ENCODE measurements at regions not wholly inside any gene's neighbourhood (a gene's known extent, or its start where the extent isn't known, plus 50 kb on each side); places are given as distances from the start of the nearest gene placed in this dataset.

- WGBS = 78% methylated on average over 4 of the region's 4 CpGs
- Histone ChIP-seq H3K4me1 (ENCODE audit: control insufficient read depth in 2 of 2, insufficient read depth in 2 of 2, low read length in 2 of 2) (no peaks in the 10 kb centered on the region), H3K27me3 (ENCODE audit: control insufficient read depth in 2 of 2, insufficient read depth in 1 of 2, low read length in 1 of 2) (no peaks in the 10 kb centered on the region), H3K27ac (ENCODE audit: low read depth in 1 of 2, low read length in 1 of 2) (no peak overlapping the region), H3K4me3 (ENCODE audit: low read length in 2 of 2) (no peak overlapping the region), H3K36me3 (ENCODE audit: control insufficient read depth in 2 of 2, insufficient read depth in 2 of 2, low read length in 1 of 2) (no peaks in the 10 kb centered on the region), H3K9me3 (ENCODE audit: control insufficient read depth in 2 of 2, insufficient read depth in 1 of 2, low read length in 1 of 2) (no peaks in the 10 kb centered on the region)
- no peak for DNase-seq (ENCODE audit: low read depth in 6 of 9, low spot score in 9 of 9)
These were observed 197.1 kb upstream of the PCSK2 start for GRCh38 chr20:17029698-17030097.

- Histone ChIP-seq H3K27ac (ENCODE audit: low read depth in 1 of 2, low read length in 1 of 2) (no peak overlapping the region), H3K4me1 (ENCODE audit: control insufficient read depth in 2 of 2, insufficient read depth in 2 of 2, low read length in 2 of 2) (no peaks in the 10 kb centered on the region), H3K4me3 (ENCODE audit: low read length in 2 of 2) (no peak overlapping the region), H3K36me3 (ENCODE audit: control insufficient read depth in 2 of 2, insufficient read depth in 2 of 2, low read length in 1 of 2) (no peaks in the 10 kb centered on the region), H3K9me3 (ENCODE audit: control insufficient read depth in 2 of 2, insufficient read depth in 1 of 2, low read length in 1 of 2) (no peaks in the 10 kb centered on the region), H3K27me3 (ENCODE audit: control insufficient read depth in 2 of 2, insufficient read depth in 1 of 2, low read length in 1 of 2) (no peaks in the 10 kb centered on the region)
- WGBS = 68% methylated on average over 1 of the region's 1 CpG
- DNase-seq (ENCODE audit: low read depth in 6 of 9, low spot score in 9 of 9) = no peak
These were observed 190.3 kb upstream of the PCSK2 start for GRCh38 chr20:17036541-17036940.

- no peak for DNase-seq (ENCODE audit: low read depth in 6 of 9, low spot score in 9 of 9)
- WGBS = 91% methylated on average over 1 of the region's 1 CpG
- no peaks in the 10 kb centered on the region for H3K27me3 ChIP-seq (ENCODE audit: control insufficient read depth in 2 of 2, insufficient read depth in 1 of 2, low read length in 1 of 2)
- no peaks in the 10 kb centered on the region for H3K36me3 ChIP-seq (ENCODE audit: control insufficient read depth in 2 of 2, insufficient read depth in 2 of 2, low read length in 1 of 2)
- no peak overlapping the region for H3K4me3 ChIP-seq (ENCODE audit: low read length in 2 of 2)
- no peak overlapping the region for H3K27ac ChIP-seq (ENCODE audit: low read depth in 1 of 2, low read length in 1 of 2)
- no peaks in the 10 kb centered on the region for H3K4me1 ChIP-seq (ENCODE audit: control insufficient read depth in 2 of 2, insufficient read depth in 2 of 2, low read length in 2 of 2)
- H3K9me3 ChIP-seq (ENCODE audit: control insufficient read depth in 2 of 2, insufficient read depth in 1 of 2, low read length in 1 of 2) = no peaks in the 10 kb centered on the region
These were observed 184.7 kb upstream of the PCSK2 start for GRCh38 chr20:17042122-17042521.

GRCh38 chr20:17043323-17043722 is 183.5 kb upstream of the PCSK2 start:
- no peaks in the 10 kb centered on the region for H3K4me1 ChIP-seq (ENCODE audit: control insufficient read depth in 2 of 2, insufficient read depth in 2 of 2, low read length in 2 of 2)
- no peaks in the 10 kb centered on the region for H3K27me3 ChIP-seq (ENCODE audit: control insufficient read depth in 2 of 2, insufficient read depth in 1 of 2, low read length in 1 of 2)
- no peak for DNase-seq (ENCODE audit: low read depth in 6 of 9, low spot score in 9 of 9)
- H3K9me3 ChIP-seq (ENCODE audit: control insufficient read depth in 2 of 2, insufficient read depth in 1 of 2, low read length in 1 of 2) = no peaks in the 10 kb centered on the region
- no peak overlapping the region for H3K4me3 ChIP-seq (ENCODE audit: low read length in 2 of 2)
- no peak overlapping the region for H3K27ac ChIP-seq (ENCODE audit: low read depth in 1 of 2, low read length in 1 of 2)
- 94% methylated on average over 5 of the region's 5 CpGs for WGBS
- H3K36me3 ChIP-seq (ENCODE audit: control insufficient read depth in 2 of 2, insufficient read depth in 2 of 2, low read length in 1 of 2) = no peaks in the 10 kb centered on the region

- H3K27me3 ChIP-seq (ENCODE audit: control insufficient read depth in 2 of 2, insufficient read depth in 1 of 2, low read length in 1 of 2) = no peaks in the 10 kb centered on the region
- WGBS = 64% methylated on average over 3 of the region's 3 CpGs
- no peaks in the 10 kb centered on the region for H3K4me1 ChIP-seq (ENCODE audit: control insufficient read depth in 2 of 2, insufficient read depth in 2 of 2, low read length in 2 of 2)
- H3K4me3 ChIP-seq (ENCODE audit: low read length in 2 of 2) = no peak overlapping the region
- no peak for DNase-seq (ENCODE audit: low read depth in 6 of 9, low spot score in 9 of 9)
- H3K9me3 ChIP-seq (ENCODE audit: control insufficient read depth in 2 of 2, insufficient read depth in 1 of 2, low read length in 1 of 2) = no peaks in the 10 kb centered on the region
- H3K36me3 ChIP-seq (ENCODE audit: control insufficient read depth in 2 of 2, insufficient read depth in 2 of 2, low read length in 1 of 2) = no peaks in the 10 kb centered on the region
- H3K27ac ChIP-seq (ENCODE audit: low read depth in 1 of 2, low read length in 1 of 2) = no peak overlapping the region
These were observed 181.9 kb upstream of the PCSK2 start for GRCh38 chr20:17044891-17045290.

GRCh38 chr20:17059465-17059864 is 167.4 kb upstream of the PCSK2 start:
- no peak overlapping the region for H3K4me3 ChIP-seq (ENCODE audit: low read length in 2 of 2)
- no peak overlapping the region for H3K27ac ChIP-seq (ENCODE audit: low read depth in 1 of 2, low read length in 1 of 2)
- peaks cover 0 to 5% of the 10 kb centered on the region in 2 donors for H3K9me3 ChIP-seq (ENCODE audit: control insufficient read depth in 2 of 2, insufficient read depth in 1 of 2, low read length in 1 of 2)
- no peaks in the 10 kb centered on the region for H3K27me3 ChIP-seq (ENCODE audit: control insufficient read depth in 2 of 2, insufficient read depth in 1 of 2, low read length in 1 of 2)
- no peaks in the 10 kb centered on the region for H3K4me1 ChIP-seq (ENCODE audit: control insufficient read depth in 2 of 2, insufficient read depth in 2 of 2, low read length in 2 of 2)
- WGBS = 86% methylated on average over 7 of the region's 7 CpGs
- H3K36me3 ChIP-seq (ENCODE audit: control insufficient read depth in 2 of 2, insufficient read depth in 2 of 2, low read length in 1 of 2) = no peaks in the 10 kb centered on the region
- DNase-seq (ENCODE audit: low read depth in 6 of 9, low spot score in 9 of 9) = no peak

- no peak overlapping the region for H3K27ac ChIP-seq (ENCODE audit: low read depth in 1 of 2, low read length in 1 of 2)
- DNase-seq (ENCODE audit: low read depth in 6 of 9, low spot score in 9 of 9) = no peak
- peaks cover 0 to 5% of the 10 kb centered on the region in 2 donors for H3K9me3 ChIP-seq (ENCODE audit: control insufficient read depth in 2 of 2, insufficient read depth in 1 of 2, low read length in 1 of 2)
- WGBS = 77% methylated on average over 2 of the region's 2 CpGs
- no peaks in the 10 kb centered on the region for H3K27me3 ChIP-seq (ENCODE audit: control insufficient read depth in 2 of 2, insufficient read depth in 1 of 2, low read length in 1 of 2)
- H3K36me3 ChIP-seq (ENCODE audit: control insufficient read depth in 2 of 2, insufficient read depth in 2 of 2, low read length in 1 of 2) = no peaks in the 10 kb centered on the region
- no peak overlapping the region for H3K4me3 ChIP-seq (ENCODE audit: low read length in 2 of 2)
- no peaks in the 10 kb centered on the region for H3K4me1 ChIP-seq (ENCODE audit: control insufficient read depth in 2 of 2, insufficient read depth in 2 of 2, low read length in 2 of 2)
These were observed 165.1 kb upstream of the PCSK2 start for GRCh38 chr20:17061715-17062114.

GRCh38 chr20:17062712-17063111 is 164.1 kb upstream of the PCSK2 start:
- H3K27ac ChIP-seq (ENCODE audit: low read depth in 1 of 2, low read length in 1 of 2) = no peak overlapping the region
- H3K4me3 ChIP-seq (ENCODE audit: low read length in 2 of 2) = no peak overlapping the region
- no peaks in the 10 kb centered on the region for H3K27me3 ChIP-seq (ENCODE audit: control insufficient read depth in 2 of 2, insufficient read depth in 1 of 2, low read length in 1 of 2)
- 91% methylated on average over 1 of the region's 1 CpG for WGBS
- no peaks in the 10 kb centered on the region for H3K36me3 ChIP-seq (ENCODE audit: control insufficient read depth in 2 of 2, insufficient read depth in 2 of 2, low read length in 1 of 2)
- H3K9me3 ChIP-seq (ENCODE audit: control insufficient read depth in 2 of 2, insufficient read depth in 1 of 2, low read length in 1 of 2) = peaks cover 0 to 3% of the 10 kb centered on the region in 2 donors
- H3K4me1 ChIP-seq (ENCODE audit: control insufficient read depth in 2 of 2, insufficient read depth in 2 of 2, low read length in 2 of 2) = no peaks in the 10 kb centered on the region
- no peak for DNase-seq (ENCODE audit: low read depth in 6 of 9, low spot score in 9 of 9)

- no peaks in the 10 kb centered on the region for H3K4me1 ChIP-seq (ENCODE audit: control insufficient read depth in 2 of 2, insufficient read depth in 2 of 2, low read length in 2 of 2)
- no peak for DNase-seq (ENCODE audit: low read depth in 6 of 9, low spot score in 9 of 9)
- H3K4me3 ChIP-seq (ENCODE audit: low read length in 2 of 2) = no peak overlapping the region
- H3K9me3 ChIP-seq (ENCODE audit: control insufficient read depth in 2 of 2, insufficient read depth in 1 of 2, low read length in 1 of 2) = no peaks in the 10 kb centered on the region
- H3K27ac ChIP-seq (ENCODE audit: low read depth in 1 of 2, low read length in 1 of 2) = no peak overlapping the region
- no peaks in the 10 kb centered on the region for H3K36me3 ChIP-seq (ENCODE audit: control insufficient read depth in 2 of 2, insufficient read depth in 2 of 2, low read length in 1 of 2)
- H3K27me3 ChIP-seq (ENCODE audit: control insufficient read depth in 2 of 2, insufficient read depth in 1 of 2, low read length in 1 of 2) = no peaks in the 10 kb centered on the region
- WGBS = 60% methylated on average over 3 of the region's 3 CpGs
These were observed 159.9 kb upstream of the PCSK2 start for GRCh38 chr20:17066902-17067301.

GRCh38 chr20:17068084-17068711 is 158.6 kb upstream of the PCSK2 start:
- Histone ChIP-seq H3K4me3 (ENCODE audit: low read length in 2 of 2) (no peak overlapping the region), H3K27me3 (ENCODE audit: control insufficient read depth in 2 of 2, insufficient read depth in 1 of 2, low read length in 1 of 2) (no peaks in the 10 kb centered on the region), H3K27ac (ENCODE audit: low read depth in 1 of 2, low read length in 1 of 2) (no peak overlapping the region), H3K36me3 (ENCODE audit: control insufficient read depth in 2 of 2, insufficient read depth in 2 of 2, low read length in 1 of 2) (no peaks in the 10 kb centered on the region), H3K4me1 (ENCODE audit: control insufficient read depth in 2 of 2, insufficient read depth in 2 of 2, low read length in 2 of 2) (no peaks in the 10 kb centered on the region), H3K9me3 (ENCODE audit: control insufficient read depth in 2 of 2, insufficient read depth in 1 of 2, low read length in 1 of 2) (no peaks in the 10 kb centered on the region)
- WGBS = 88% methylated on average over 4 of the region's 4 CpGs
- DNase-seq (ENCODE audit: low read depth in 6 of 9, low spot score in 9 of 9) = no peak

Data from thymus (tissue), 11 donors.